Kidney epithelial cell (primary cell): ENCODE measurements at regions not wholly inside any gene's neighbourhood (a gene's known extent, or its start where the extent isn't known, plus 50 kb on each side); places are given as distances from the start of the nearest gene placed in this dataset.

ENCODE experiments used
- DNase-seq: peaks from one replicate; pipeline ENCODE4 v3.0.0-alpha.2; 2010; ENCODE audit warnings: low read depth
- H3K27me3 ChIP-seq: 2 replicates; pipeline ENCODE4 v1.6.0; 2011; ENCODE audit warnings: low read length; ENCODE audit not compliant: control insufficient read depth, insufficient read depth
- H3K36me3 ChIP-seq: 2 replicates; pipeline ENCODE4 v1.5.1; 2011; ENCODE audit warnings: low read length; ENCODE audit not compliant: control insufficient read depth, insufficient read depth
- H3K4me3 ChIP-seq: 2 replicates; pipeline ENCODE4 v1.5.1; 2011; ENCODE audit warnings: low read depth, mild to moderate bottlenecking, control low read depth, low read length
- TF ChIP-seq, protein P1 (sequence below): IDR thresholded peaks from 2 replicates; pipeline ENCODE4 v1.5.1; 2011; ENCODE audit warnings: mild to moderate bottlenecking, moderate library complexity, low read length, control low read depth, inconsistent platforms; ENCODE audit not compliant: insufficient read depth, poor library complexity, severe bottlenecking

GRCh38 chr13:33472446-33472845 lies 186.9 kb upstream of the STARD13 start:
- H3K27me3 ChIP-seq, result no peaks in the 10 kb centered on the region
- no peaks in the 10 kb centered on the region for H3K36me3 ChIP-seq
- DNase-seq, result no peak
- no peak overlapping the region for H3K4me3 ChIP-seq
- TF ChIP-seq, protein P1, sequence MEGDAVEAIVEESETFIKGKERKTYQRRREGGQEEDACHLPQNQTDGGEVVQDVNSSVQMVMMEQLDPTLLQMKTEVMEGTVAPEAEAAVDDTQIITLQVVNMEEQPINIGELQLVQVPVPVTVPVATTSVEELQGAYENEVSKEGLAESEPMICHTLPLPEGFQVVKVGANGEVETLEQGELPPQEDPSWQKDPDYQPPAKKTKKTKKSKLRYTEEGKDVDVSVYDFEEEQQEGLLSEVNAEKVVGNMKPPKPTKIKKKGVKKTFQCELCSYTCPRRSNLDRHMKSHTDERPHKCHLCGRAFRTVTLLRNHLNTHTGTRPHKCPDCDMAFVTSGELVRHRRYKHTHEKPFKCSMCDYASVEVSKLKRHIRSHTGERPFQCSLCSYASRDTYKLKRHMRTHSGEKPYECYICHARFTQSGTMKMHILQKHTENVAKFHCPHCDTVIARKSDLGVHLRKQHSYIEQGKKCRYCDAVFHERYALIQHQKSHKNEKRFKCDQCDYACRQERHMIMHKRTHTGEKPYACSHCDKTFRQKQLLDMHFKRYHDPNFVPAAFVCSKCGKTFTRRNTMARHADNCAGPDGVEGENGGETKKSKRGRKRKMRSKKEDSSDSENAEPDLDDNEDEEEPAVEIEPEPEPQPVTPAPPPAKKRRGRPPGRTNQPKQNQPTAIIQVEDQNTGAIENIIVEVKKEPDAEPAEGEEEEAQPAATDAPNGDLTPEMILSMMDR, result no peak

GRCh38 chr13:33479105-33479504 lies 193.6 kb upstream of the STARD13 start:
- no peaks in the 10 kb centered on the region for H3K27me3 ChIP-seq
- TF ChIP-seq, protein P1, result no peak
- no peak for DNase-seq

DNA sequence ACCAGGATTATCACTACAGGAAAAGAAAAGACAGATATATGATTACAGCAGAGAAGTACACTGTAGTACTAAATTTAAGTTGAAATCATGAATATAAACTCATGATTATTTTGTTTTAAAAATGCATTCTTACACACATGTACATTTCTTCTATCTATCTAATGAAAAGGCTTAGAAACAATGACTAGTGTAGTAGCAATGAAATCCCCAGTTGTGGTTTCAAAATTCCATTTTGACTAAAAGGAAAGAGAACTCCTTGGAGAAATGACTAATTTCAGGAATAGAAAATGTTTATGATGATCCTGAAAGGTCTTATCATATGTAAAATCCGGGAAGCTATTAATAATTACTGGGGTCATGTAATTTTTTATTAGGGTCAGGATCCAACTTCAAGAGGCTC lies 195.0 kb upstream of the STARD13 start:
- no peak for DNase-seq
- Histone ChIP-seq H3K4me3 (no peak overlapping the region), H3K27me3 (no peaks in the 10 kb centered on the region), H3K36me3 (no peaks in the 10 kb centered on the region)
- TF ChIP-seq, protein P1, result no peak

More at GRCh38 chr13:33479105-33479504, 193.6 kb upstream of the STARD13 start:
- H3K4me3 ChIP-seq, result no peak overlapping the region
- no peaks in the 10 kb centered on the region for H3K36me3 ChIP-seq

DNA sequence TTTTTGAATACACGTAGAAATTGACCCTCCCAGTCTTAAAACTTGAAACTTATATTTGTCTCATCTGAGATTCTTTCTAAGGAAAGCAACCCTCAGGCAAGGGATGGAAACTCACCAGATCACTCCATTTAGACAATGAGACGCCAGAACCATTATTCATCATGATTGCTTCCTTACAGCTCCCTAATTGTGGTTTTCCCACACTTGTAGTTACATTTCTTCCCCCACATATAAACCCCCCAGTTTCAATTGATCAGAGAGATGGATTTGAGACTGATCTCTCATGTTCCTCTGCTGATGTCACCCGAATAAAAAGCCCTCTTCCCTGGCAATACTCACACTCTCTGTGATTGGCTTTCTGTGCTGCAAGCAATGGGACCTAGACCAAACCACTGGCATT lies 197.9 kb upstream of the STARD13 start:
- TF ChIP-seq, protein P1, result no peak

DNA sequence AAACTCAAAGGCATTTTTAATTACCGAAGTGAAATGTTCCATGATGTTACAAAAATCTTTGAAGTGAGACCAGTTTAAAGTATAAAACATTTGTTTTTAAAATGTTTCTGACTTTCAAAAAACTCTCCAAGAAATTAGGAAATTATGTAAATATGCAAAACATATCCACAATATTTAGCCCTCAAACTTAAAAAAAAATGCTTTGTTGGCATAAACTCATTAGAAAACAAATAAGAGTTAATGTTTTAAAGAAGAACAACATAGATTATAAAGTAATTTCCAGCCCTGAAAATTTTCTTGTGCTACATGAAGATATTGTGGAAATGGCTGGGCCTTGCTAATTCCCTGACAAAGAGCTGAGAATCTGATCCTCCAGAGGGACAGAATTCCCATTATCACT lies 199.7 kb upstream of the STARD13 start:
- Histone ChIP-seq H3K4me3 (no peak overlapping the region), H3K27me3 (no peaks in the 10 kb centered on the region), H3K36me3 (no peaks in the 10 kb centered on the region)
- TF ChIP-seq, protein P1, result no peak
- no peak for DNase-seq

More for the DNA sequence above, 197.9 kb upstream of the STARD13 start:
- H3K36me3 ChIP-seq, result no peaks in the 10 kb centered on the region
- DNase-seq, result no peak
- H3K27me3 ChIP-seq, result no peaks in the 10 kb centered on the region
- no peak overlapping the region for H3K4me3 ChIP-seq

GRCh38 chr13:33487575-33488243 lies 202.2 kb upstream of the STARD13 start:
- TF ChIP-seq, protein P1, result peak; percentile 20
- H3K36me3 ChIP-seq, result no peaks in the 10 kb centered on the region
- H3K27me3 ChIP-seq, result no peaks in the 10 kb centered on the region
- H3K4me3 ChIP-seq, result no peak overlapping the region
- DNase-seq, result no peak
